GM12865 (cell line): ENCODE measurements at regions not wholly inside any gene's neighbourhood (a gene's known extent, or its start where the extent isn't known, plus 50 kb on each side); places are given as distances from the start of the nearest gene placed in this dataset.

Experiments used
- DNase-seq: peaks from one replicate; pipeline ENCODE4 v3.0.0; 2010; ENCODE audit warnings: low read depth
- H3K4me3 ChIP-seq: 2 replicates; pipeline ENCODE4 v1.5.1; 2011; ENCODE audit warnings: mild to moderate bottlenecking, low read depth, low read length, control low read depth
- CTCF ChIP-seq: IDR thresholded peaks from 2 replicates; pipeline ENCODE4 v1.5.1; 2011; ENCODE audit warnings: low read length, control low read depth, low read depth, inconsistent platforms; ENCODE audit not compliant: insufficient read depth; ENCODE audit errors: missing control alignments

GRCh38 chr10:55820478-55820877, 540.6 kb downstream of the ZWINT start:
- no peak for DNase-seq
- TF ChIP-seq CTCF, result no peak
- H3K4me3 ChIP-seq, result no peak overlapping the region

GRCh38 chr10:55820071-55820470, 541.0 kb downstream of the ZWINT start:
- TF ChIP-seq CTCF, result no peak
- no peak overlapping the region for H3K4me3 ChIP-seq
- no peak for DNase-seq

GRCh38 chr10:55813451-55814170, 547.4 kb downstream of the ZWINT start:
- DNase-seq, result no peak
- H3K4me3 ChIP-seq, result no peak overlapping the region
- no peak for TF ChIP-seq CTCF

GRCh38 chr10:55803055-55803454, 558.0 kb downstream of the ZWINT start:
- TF ChIP-seq CTCF, result no peak
- DNase-seq, result no peak
- no peak overlapping the region for H3K4me3 ChIP-seq

GRCh38 chr10:55801353-55801661, 559.8 kb downstream of the ZWINT start:
- no peak for DNase-seq
- no peak overlapping the region for H3K4me3 ChIP-seq
- TF ChIP-seq CTCF, result no peak

GRCh38 chr10:55800602-55801352, 560.3 kb downstream of the ZWINT start:
- TF ChIP-seq CTCF, result no peak
- H3K4me3 ChIP-seq, result no peak overlapping the region
- DNase-seq, result no peak
